ENCODE measurements at regions not wholly inside any gene's neighbourhood (a gene's known extent, or its start where the extent isn't known, plus 50 kb on each side); places are given as distances from the start of the nearest gene placed in this dataset.

DNA sequence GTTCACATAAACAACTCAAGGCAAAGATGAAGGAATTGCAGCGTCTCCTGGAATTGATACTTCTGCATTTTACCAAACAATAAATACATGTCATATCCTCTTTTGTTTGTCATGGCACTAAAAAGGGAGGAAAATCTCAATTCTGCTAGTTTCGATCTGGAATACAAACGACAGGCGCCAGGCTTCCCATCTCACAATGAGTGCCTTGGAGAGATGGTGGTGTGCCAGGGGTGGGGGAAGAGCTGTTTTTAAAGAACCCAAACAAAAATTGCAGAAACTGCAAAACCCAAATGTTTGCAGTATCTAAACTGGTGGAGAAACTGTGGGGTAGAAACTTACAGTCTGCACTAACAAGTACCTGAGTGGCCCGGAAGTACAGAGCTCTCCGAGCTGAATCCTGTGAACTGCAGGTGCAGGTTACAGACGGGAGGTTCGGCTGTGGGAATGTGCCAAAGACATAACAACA is 53.0 kb upstream of the KLF3 start:
- Histone ChIP-seq H3K36me3 (replicated peaks in 1 of 2; ENCODE audit: insufficient read depth in 1 of 2, low read depth in 2 of 2) (no peaks in the 10 kb centered on the region), H3K27me3 (no peaks in the 10 kb centered on the region), H3K4me3 (no peak overlapping the region), H3K9me3 (peaks cover 0 to 2% (median 0%) of the 10 kb centered on the region in 3 donors), H3K27ac (peak overlapping the region; percentile 55 to 71 (median 62)), H3K4me1 (peaks cover 13% of the 10 kb centered on the region)
- ATAC-seq (peak; percentile 77), DNase-seq (peak; percentile 40 to 75 (median 56))
- intact Hi-C loops (cut with DNase I) = no loop called here
- WGBS, 2 donors = 13 to 16% methylated on average over 8 of the region's 8 CpGs
- peak in 1 of 3 donors; percentile 17 for TF ChIP-seq POLR2A (IDR thresholded peaks at IDR 0.05)
- TF ChIP-seq, protein P1, sequence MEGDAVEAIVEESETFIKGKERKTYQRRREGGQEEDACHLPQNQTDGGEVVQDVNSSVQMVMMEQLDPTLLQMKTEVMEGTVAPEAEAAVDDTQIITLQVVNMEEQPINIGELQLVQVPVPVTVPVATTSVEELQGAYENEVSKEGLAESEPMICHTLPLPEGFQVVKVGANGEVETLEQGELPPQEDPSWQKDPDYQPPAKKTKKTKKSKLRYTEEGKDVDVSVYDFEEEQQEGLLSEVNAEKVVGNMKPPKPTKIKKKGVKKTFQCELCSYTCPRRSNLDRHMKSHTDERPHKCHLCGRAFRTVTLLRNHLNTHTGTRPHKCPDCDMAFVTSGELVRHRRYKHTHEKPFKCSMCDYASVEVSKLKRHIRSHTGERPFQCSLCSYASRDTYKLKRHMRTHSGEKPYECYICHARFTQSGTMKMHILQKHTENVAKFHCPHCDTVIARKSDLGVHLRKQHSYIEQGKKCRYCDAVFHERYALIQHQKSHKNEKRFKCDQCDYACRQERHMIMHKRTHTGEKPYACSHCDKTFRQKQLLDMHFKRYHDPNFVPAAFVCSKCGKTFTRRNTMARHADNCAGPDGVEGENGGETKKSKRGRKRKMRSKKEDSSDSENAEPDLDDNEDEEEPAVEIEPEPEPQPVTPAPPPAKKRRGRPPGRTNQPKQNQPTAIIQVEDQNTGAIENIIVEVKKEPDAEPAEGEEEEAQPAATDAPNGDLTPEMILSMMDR (IDR thresholded peaks at IDR 0.05) = no peak

DNA sequence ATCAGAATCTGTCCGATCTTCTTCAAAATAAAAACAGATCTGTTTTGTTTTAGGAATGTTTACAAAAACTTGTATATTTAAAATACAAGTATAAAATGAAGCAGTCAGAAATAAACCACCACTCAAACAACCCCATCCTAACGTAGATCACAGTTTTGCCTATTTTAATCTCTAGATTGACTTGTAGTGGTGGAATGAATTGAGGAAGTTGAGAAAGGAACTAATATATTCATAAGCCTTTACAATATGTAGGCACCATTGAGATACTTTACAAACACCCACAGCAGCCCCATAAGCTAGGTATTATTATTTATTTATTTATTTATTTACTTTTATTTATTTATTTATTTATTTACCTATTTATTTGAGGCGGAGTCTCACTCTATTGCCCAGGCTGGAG is 52.3 kb upstream of the KLF3 start:
- WGBS, 2 donors = 54 to 59% methylated on average over 3 of the region's 3 CpGs
- ATAC-seq = no peak
- Histone ChIP-seq H3K9me3 (peaks cover 0 to 2% (median 0%) of the 10 kb centered on the region in 3 donors), H3K27ac (peak overlapping the region in 2 of 4 donors; percentile 60 to 65), H3K36me3 (replicated peaks in 1 of 2; ENCODE audit: insufficient read depth in 1 of 2, low read depth in 2 of 2) (no peaks in the 10 kb centered on the region), H3K4me1 (peaks cover 13% of the 10 kb centered on the region), H3K27me3 (no peaks in the 10 kb centered on the region), H3K4me3 (no peak overlapping the region)
- TF ChIP-seq, protein P1 (IDR thresholded peaks at IDR 0.05) = no peak
- TF ChIP-seq POLR2A (IDR thresholded peaks at IDR 0.05) = no peak
- intact Hi-C loops (cut with DNase I) = no loop called here
- DNase-seq = no peak

DNA sequence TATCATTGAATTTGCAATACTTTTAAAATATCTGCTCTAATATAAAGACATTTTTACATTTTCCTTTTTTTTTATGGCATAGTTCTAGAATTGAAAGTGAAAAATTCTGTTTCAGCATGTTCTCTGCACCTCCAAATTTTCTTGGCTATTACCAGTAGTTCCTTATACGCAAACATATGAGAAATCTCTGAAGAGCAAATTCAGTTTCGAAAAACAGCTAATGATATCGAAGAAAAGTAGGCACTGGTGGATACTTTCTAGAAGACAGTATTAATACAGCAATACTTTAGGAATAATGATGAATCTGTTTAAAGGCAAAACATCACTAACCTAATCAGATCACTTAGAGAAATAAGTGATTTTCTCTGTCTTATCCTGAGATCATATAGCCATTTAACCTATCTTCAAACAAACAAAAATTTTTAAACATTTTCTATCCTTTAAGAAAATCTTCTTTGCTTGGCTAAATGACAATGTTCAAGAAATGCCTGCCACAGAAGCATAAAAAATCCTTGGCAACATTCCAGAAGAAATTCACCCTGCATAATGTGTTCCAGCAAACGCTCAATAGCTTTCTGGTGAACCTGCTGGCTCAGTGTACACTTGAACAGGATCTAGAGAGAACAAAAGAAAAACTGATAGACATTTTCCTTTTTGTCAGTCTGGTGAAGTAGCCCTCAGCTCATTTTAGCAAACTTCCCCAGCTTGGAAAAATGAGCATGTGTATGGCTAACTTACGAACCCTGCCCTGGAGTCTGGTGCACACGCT is 51.2 kb upstream of the KLF3 start:
- Histone ChIP-seq H3K9me3 (peaks cover 0 to 2% (median 0%) of the 10 kb centered on the region in 3 donors), H3K36me3 (replicated peaks in 1 of 2; ENCODE audit: insufficient read depth in 1 of 2, low read depth in 2 of 2) (no peaks in the 10 kb centered on the region), H3K4me1 (peaks cover 21% of the 10 kb centered on the region), H3K27me3 (no peaks in the 10 kb centered on the region), H3K27ac (peak overlapping the region in 1 of 4 donors; percentile 14), H3K4me3 (no peak overlapping the region)
- intact Hi-C loops (cut with DNase I) = no loop called here
- no peak for ATAC-seq
- no peak for DNase-seq
- WGBS, 2 donors = 69 to 70% methylated on average over 6 of the region's 6 CpGs
- no peak for TF ChIP-seq POLR2A (IDR thresholded peaks at IDR 0.05)
